ENCODE measurements at regions not wholly inside any gene's neighbourhood (a gene's known extent, or its start where the extent isn't known, plus 50 kb on each side); places are given as distances from the start of the nearest gene placed in this dataset.

GRCh38 chr12:92444763-92445162 is 258.0 kb upstream of the PLEKHG7 start:
- H3K9me3 ChIP-seq, result no peaks in the 10 kb centered on the region
- H3K4me1 ChIP-seq, result no peaks in the 10 kb centered on the region
- H3K27me3 ChIP-seq, result no peaks in the 10 kb centered on the region
- TF ChIP-seq CTCF (IDR thresholded peaks at IDR 0.05; ENCODE audit: low read depth, low read length), result no peak
- DNase-seq, result no peak
- H3K4me3 ChIP-seq (ENCODE audit: low read depth, low read length), result no peak overlapping the region
- H3K36me3 ChIP-seq, result no peaks in the 10 kb centered on the region

DNA sequence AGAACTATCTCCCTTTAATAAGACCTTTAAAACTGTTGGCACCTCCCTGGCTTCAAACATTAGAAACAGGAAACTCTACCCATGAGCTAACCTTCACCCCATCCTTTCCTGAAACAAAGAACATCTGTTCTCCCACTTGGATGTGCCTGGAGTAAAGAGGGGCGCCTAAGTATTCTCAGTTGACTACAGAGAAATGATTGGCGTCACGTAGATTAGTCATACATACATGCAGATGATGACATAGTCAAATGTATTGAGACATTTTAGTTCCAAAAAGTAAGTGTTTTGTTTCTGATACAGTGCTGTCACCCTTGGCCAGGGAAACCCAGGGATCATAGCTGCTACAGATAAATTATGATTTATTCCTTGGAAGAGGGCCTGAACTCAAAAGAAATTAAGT is 260.0 kb upstream of the PLEKHG7 start:
- no peak for DNase-seq
- TF ChIP-seq CTCF (IDR thresholded peaks at IDR 0.05; ENCODE audit: low read depth, low read length), result no peak
- Histone ChIP-seq H3K4me1 (no peaks in the 10 kb centered on the region; the same call in 1 of the 2 replicates), H3K4me3 (ENCODE audit: low read depth, low read length) (no peak overlapping the region), H3K27me3 (no peaks in the 10 kb centered on the region), H3K9me3 (no peaks in the 10 kb centered on the region), H3K36me3 (no peaks in the 10 kb centered on the region)

DNA sequence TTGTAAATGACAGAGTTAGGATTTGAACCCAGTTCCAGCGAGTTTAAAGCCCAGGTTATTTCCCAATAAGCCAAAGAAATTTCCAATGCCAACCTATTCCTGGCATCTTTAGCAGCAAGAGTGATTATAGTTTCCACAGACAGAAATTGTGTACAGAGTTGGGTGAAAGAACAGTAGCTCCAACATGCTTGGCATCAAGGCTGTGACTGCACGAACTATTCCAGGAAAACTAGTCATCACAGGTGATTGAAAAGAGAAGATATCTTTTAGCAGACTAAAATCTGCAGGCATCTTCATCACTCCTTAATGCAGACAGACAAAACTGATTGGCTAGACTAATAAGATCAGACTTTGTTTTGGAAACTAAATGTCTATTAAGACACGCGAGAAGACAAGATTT is 262.7 kb upstream of the PLEKHG7 start:
- Histone ChIP-seq H3K9me3 (no peaks in the 10 kb centered on the region), H3K4me1 (no peaks in the 10 kb centered on the region; the same call in 1 of the 2 replicates), H3K27me3 (no peaks in the 10 kb centered on the region), H3K4me3 (ENCODE audit: low read depth, low read length) (no peak overlapping the region), H3K36me3 (no peaks in the 10 kb centered on the region)
- no peak for DNase-seq
- TF ChIP-seq CTCF (IDR thresholded peaks at IDR 0.05; ENCODE audit: low read depth, low read length), result no peak

GRCh38 chr12:92439420-92439805 is 263.4 kb upstream of the PLEKHG7 start:
- no peaks in the 10 kb centered on the region; the same call in 1 of the 2 replicates for H3K4me1 ChIP-seq
- no peak for DNase-seq

DNA sequence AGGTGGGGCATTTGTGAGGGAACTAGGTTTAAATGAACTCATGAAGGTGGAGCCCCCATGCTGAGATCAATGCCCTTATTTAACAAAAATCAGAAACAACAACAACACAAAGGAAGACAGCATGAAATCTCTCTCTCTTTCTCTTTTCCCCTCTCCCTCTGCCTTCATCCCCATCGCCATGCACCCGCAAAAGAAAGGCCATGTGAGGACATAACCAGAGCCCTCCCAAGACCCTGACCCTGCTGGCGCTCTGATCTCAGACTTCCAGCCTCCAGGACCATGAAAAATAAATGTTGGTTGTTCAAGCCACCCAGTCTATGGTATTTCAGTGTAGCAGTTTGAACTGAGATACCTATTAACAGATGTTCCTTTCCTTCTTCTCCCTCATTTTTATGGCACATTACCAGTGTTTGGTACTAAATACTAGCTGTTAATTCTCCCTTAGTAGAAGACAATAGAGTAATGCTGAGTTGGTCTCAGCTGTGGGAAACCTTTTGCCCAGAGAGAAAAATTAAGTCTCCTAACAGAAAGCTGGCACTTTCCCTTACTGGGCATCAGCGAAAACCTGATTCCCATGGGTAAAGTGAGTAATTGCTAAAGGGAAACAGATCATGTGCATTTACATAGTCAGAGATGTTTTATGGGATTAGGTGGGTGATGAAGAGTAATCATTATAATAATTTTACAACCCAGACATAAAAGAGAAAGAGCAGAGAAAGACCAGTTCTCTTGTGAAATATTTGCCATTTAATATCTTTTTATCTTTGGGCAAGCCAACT is 264.0 kb upstream of the PLEKHG7 start:
- no peak overlapping the region for H3K4me3 ChIP-seq (ENCODE audit: low read depth, low read length)
- DNase-seq, result no peak
- H3K27me3 ChIP-seq, result no peaks in the 10 kb centered on the region
- H3K9me3 ChIP-seq, result no peaks in the 10 kb centered on the region
- H3K4me1 ChIP-seq, result no peaks in the 10 kb centered on the region; the same call in 1 of the 2 replicates
- TF ChIP-seq CTCF (IDR thresholded peaks at IDR 0.05; ENCODE audit: low read depth, low read length), result no peak
- H3K36me3 ChIP-seq, result no peaks in the 10 kb centered on the region

More at GRCh38 chr12:92439420-92439805, 263.4 kb upstream of the PLEKHG7 start:
- no peaks in the 10 kb centered on the region for H3K36me3 ChIP-seq
- no peak overlapping the region for H3K4me3 ChIP-seq (ENCODE audit: low read depth, low read length)
- no peaks in the 10 kb centered on the region for H3K27me3 ChIP-seq
- no peak for TF ChIP-seq CTCF (IDR thresholded peaks at IDR 0.05; ENCODE audit: low read depth, low read length)
- H3K9me3 ChIP-seq, result no peaks in the 10 kb centered on the region

GRCh38 chr12:92437452-92437851 is 265.3 kb upstream of the PLEKHG7 start:
- H3K4me1 ChIP-seq, result no peaks in the 10 kb centered on the region; the same call in 1 of the 2 replicates
- DNase-seq, result no peak
- H3K4me3 ChIP-seq (ENCODE audit: low read depth, low read length), result no peak overlapping the region
- no peaks in the 10 kb centered on the region for H3K9me3 ChIP-seq
- H3K36me3 ChIP-seq, result no peaks in the 10 kb centered on the region
- TF ChIP-seq CTCF (IDR thresholded peaks at IDR 0.05; ENCODE audit: low read depth, low read length), result no peak
- H3K27me3 ChIP-seq, result no peaks in the 10 kb centered on the region

All from BE2C (cell line).